ENCODE measurements at regions not wholly inside any gene's neighbourhood (a gene's known extent, or its start where the extent isn't known, plus 50 kb on each side); places are given as distances from the start of the nearest gene placed in this dataset.

DNA sequence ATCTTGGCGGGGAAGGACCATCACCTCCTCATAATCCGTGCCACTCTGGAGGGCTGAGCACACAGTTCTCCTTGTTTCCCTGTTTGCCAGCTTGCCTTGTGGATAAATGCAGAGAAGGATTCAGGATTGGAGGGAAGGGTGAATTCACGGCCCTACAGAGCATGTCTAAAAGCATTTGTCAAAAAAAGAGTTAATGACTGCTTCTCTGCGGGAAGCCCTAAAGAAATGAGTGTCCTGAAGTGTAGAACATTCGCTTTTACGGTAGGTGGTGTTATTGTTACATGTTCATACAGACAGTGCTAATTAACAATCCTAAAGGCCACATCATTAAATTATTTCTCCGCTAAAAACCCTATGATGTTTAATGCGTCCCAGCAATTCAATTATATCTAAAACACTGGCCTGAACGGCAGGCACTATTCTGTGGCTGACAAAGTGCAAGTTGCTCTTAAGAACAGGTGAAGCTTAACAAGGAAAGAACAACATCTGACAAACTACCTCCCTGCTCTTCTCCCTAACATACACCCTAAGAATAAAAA, 112.3 kb upstream of the NFIA start:
- TF ChIP-seq CTCF (conservative IDR thresholded peaks at IDR 0.05; ENCODE audit: low read depth) = peak; percentile 52
- DNase-seq (ENCODE audit: low spot score) = peak; percentile 54
- no peak overlapping the region for H3K27ac ChIP-seq
- ChIA-PET CTCF (interaction anchor here (0.6 to 0.7 kb wide), 5 partner anchors 70 to 1080 kb away, joined by 3 to 4 read pairs (median 3); no protein-coding TSS in a partner anchor), POLR2A (ENCODE audit: low non-redundant PET) (no interaction called here)

GRCh38 chr1:60965280-60965854, 117.0 kb upstream of the NFIA start:
- POLR2A ChIA-PET (ENCODE audit: low non-redundant PET) = interaction anchor here (0.6 kb wide), 1 partner anchor 1533 kb away, joined by 3 read pairs; no protein-coding TSS in a partner anchor
- TF ChIP-seq CTCF (conservative IDR thresholded peaks at IDR 0.05; ENCODE audit: low read depth) = no peak
- H3K27ac ChIP-seq = no peak overlapping the region
- CTCF ChIA-PET = no interaction called here
- DNase-seq (ENCODE audit: low spot score) = no peak

DNA sequence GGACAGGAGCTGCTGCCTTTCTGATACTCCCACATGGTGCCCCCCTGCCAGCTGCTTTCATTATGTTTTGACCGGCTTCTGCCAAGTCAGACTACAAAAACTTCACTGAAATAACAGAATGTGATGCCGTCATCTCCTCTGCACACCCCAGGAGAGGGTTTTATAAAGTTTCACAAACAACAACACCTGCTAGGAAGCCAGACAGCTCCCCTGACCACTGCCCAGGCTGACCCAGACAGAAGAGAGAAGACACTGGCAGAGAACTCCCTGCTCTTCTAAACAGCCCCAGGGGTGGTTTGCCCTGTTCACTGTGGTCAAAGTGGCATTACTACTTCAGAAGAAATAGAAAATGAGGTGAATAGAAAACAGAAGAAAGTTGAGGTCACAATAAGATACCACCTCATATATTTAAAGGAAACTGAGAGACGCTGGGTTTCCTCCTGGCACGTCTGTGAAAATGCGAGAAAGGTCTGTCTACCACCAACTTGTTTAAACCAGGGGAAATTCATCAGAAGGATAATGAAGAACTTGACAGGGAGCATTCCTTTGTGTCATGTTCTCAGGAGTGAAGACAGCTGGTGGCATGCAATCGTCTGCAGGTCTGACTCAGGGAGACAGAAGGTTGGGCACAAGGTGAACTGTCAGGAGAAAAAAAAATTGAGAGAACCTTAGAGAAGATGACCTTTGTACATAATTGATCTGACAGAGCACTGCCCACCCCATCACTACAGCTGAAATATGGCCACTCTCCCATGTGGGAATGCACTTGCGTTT, 119.0 kb upstream of the NFIA start:
- H3K27ac ChIP-seq = no peak overlapping the region
- POLR2A ChIA-PET (ENCODE audit: low non-redundant PET) = no interaction called here
- CTCF ChIA-PET = no interaction called here
- no peak for DNase-seq (ENCODE audit: low spot score)
- no peak for TF ChIP-seq CTCF (conservative IDR thresholded peaks at IDR 0.05; ENCODE audit: low read depth)

- CTCF ChIA-PET = no interaction called here
- DNase-seq (ENCODE audit: low spot score) = no peak
- no peak for TF ChIP-seq CTCF (conservative IDR thresholded peaks at IDR 0.05; ENCODE audit: low read depth)
- POLR2A ChIA-PET (ENCODE audit: low non-redundant PET) = no interaction called here
- no peak overlapping the region for H3K27ac ChIP-seq
Measured at GRCh38 chr1:60960891-60961461, 121.4 kb upstream of the NFIA start.

DNA sequence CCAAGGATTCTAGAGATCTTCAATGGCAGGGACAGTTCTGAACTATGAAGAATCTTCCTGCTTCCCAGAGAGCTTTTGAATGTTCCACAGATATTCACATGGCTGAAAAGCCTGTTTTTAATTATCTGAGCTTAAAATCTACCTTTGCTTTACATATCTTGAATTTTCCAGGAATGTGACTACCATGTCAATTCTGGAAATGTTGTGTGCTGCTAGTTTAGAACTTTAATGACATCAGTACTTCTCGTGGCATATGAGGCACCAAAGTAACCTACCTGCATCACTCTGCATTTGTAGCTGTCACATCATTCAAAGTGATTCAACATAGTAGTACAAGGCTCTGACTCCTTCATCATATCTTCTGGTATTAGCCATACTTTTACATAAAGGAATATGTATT, 122.7 kb upstream of the NFIA start:
- no peak for TF ChIP-seq CTCF (conservative IDR thresholded peaks at IDR 0.05; ENCODE audit: low read depth)
- H3K27ac ChIP-seq = no peak overlapping the region
- ChIA-PET POLR2A (ENCODE audit: low non-redundant PET) (no interaction called here), CTCF (interaction anchor here (0.8 kb wide), 1 partner anchor 111 kb away, joined by 4 read pairs; no protein-coding TSS in a partner anchor)
- DNase-seq (ENCODE audit: low spot score) = no peak

- H3K27ac ChIP-seq = no peak overlapping the region
- CTCF ChIA-PET = no interaction called here
- POLR2A ChIA-PET (ENCODE audit: low non-redundant PET) = no interaction called here
- peak; percentile 17 for DNase-seq (ENCODE audit: low spot score)
- TF ChIP-seq CTCF (conservative IDR thresholded peaks at IDR 0.05; ENCODE audit: low read depth) = no peak
Measured at GRCh38 chr1:60958001-60958400, 124.4 kb upstream of the NFIA start.
